NCI-H226 (cell line): ENCODE measurements at regions not wholly inside any gene's neighbourhood (a gene's known extent, or its start where the extent isn't known, plus 50 kb on each side); places are given as distances from the start of the nearest gene placed in this dataset.
"Not testable (repeated sequence)": the region's sequence is repeated elsewhere in the genome, so short reads cannot be mapped to it uniquely, and the experiment has no call there.

Source experiments
- DNase-seq: peaks from one replicate; pipeline ENCODE4 v3.0.0-alpha.2; 2015

GRCh38 chr11:38700111-38700510 lies 2102.1 kb upstream of the RAG2 start:
- no peak for DNase-seq

GRCh38 chr11:38693306-38693705 lies 2095.3 kb upstream of the RAG2 start:
- no peak for DNase-seq

- DNase-seq = not testable (repeated sequence)
Observed at GRCh38 chr11:38690211-38690610, 2092.2 kb upstream of the RAG2 start.

GRCh38 chr11:38687008-38687407 lies 2089.0 kb upstream of the RAG2 start:
- no peak for DNase-seq

GRCh38 chr11:38683484-38683883 lies 2085.4 kb upstream of the RAG2 start:
- DNase-seq = no peak

- peak; percentile 3 for DNase-seq
Observed at GRCh38 chr11:38680746-38681145, 2082.7 kb upstream of the RAG2 start.

GRCh38 chr11:38680166-38680565 lies 2082.1 kb upstream of the RAG2 start:
- peak; percentile 21 for DNase-seq

- DNase-seq = peak; percentile 33
Observed at GRCh38 chr11:38672445-38672844, 2074.4 kb upstream of the RAG2 start.

- DNase-seq = no peak
Observed at GRCh38 chr11:38667359-38667758, 2069.3 kb upstream of the RAG2 start.

- peak; percentile 50 for DNase-seq
Observed at GRCh38 chr11:38648604-38649003, 2050.6 kb upstream of the RAG2 start.

GRCh38 chr11:38646382-38646781 lies 2048.3 kb upstream of the RAG2 start:
- DNase-seq = no peak

GRCh38 chr11:38640854-38641253 lies 2042.8 kb upstream of the RAG2 start:
- no peak for DNase-seq

- no peak for DNase-seq
Observed at GRCh38 chr11:38612701-38613100, 2014.7 kb upstream of the RAG2 start.

- not testable (repeated sequence) for DNase-seq
Observed at GRCh38 chr11:38601371-38601770, 2003.3 kb upstream of the RAG2 start.

- DNase-seq = no peak
Observed at GRCh38 chr11:38598418-38598817, 2000.4 kb upstream of the RAG2 start.

GRCh38 chr11:38595359-38596016 lies 1997.5 kb upstream of the RAG2 start:
- DNase-seq = not testable (repeated sequence)

- no peak for DNase-seq
Observed at GRCh38 chr11:38594895-38595294, 1996.9 kb upstream of the RAG2 start.

- DNase-seq = peak; percentile 47
Observed at GRCh38 chr11:38593649-38594048, 1995.6 kb upstream of the RAG2 start.

GRCh38 chr11:38582756-38583155 lies 1984.7 kb upstream of the RAG2 start:
- no peak for DNase-seq

- no peak for DNase-seq
Observed at GRCh38 chr11:38582151-38582550, 1984.1 kb upstream of the RAG2 start.

GRCh38 chr11:38577769-38578168 lies 1979.7 kb upstream of the RAG2 start:
- DNase-seq = no peak

GRCh38 chr11:38562562-38562961 lies 1964.5 kb upstream of the RAG2 start:
- no peak for DNase-seq

- no peak for DNase-seq
Observed at GRCh38 chr11:38553148-38553547, 1955.1 kb upstream of the RAG2 start.

GRCh38 chr11:38547462-38547861 lies 1949.4 kb upstream of the RAG2 start:
- no peak for DNase-seq

- no peak for DNase-seq
Observed at GRCh38 chr11:38543986-38544385, 1946.0 kb upstream of the RAG2 start.
